AG10803 (cell line): ENCODE measurements at regions not wholly inside any gene's neighbourhood (a gene's known extent, or its start where the extent isn't known, plus 50 kb on each side); places are given as distances from the start of the nearest gene placed in this dataset.

Experiments
- DNase-seq: peaks from one replicate; pipeline ENCODE4 v3.0.0; 2010; ENCODE audit warnings: low read depth
- H3K4me3 ChIP-seq: 2 replicates; pipeline ENCODE4 v1.5.1; 2011; ENCODE audit warnings: mild to moderate bottlenecking, low read length, control low read depth
- TF ChIP-seq, protein P1 (sequence below): conservative IDR thresholded peaks from 2 replicates; pipeline ENCODE4 v1.5.1; 2011; ENCODE audit warnings: mild to moderate bottlenecking, low read length, control low read depth, inconsistent platforms

DNA sequence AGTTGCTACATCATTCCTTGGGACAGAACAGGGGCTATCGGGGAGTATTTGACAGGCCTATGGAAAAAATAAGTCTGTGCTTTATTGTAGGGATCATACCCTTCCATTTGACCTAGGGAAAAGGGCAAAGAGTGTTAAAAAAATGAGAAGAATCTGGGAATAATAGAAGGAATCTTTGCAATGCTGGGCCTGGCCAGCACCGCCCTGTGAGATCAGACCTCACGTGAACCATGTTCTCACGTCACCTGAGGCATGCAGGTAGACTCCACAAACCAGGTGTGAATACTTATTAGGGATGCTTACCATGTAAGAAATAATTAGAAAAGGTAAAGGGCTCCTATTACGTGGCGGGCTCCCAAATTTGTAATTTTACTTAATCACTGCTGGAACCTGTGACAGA is 177.5 kb upstream of the GATA6 start:
- H3K4me3 ChIP-seq: no peak overlapping the region
- DNase-seq: no peak
- TF ChIP-seq, protein P1, sequence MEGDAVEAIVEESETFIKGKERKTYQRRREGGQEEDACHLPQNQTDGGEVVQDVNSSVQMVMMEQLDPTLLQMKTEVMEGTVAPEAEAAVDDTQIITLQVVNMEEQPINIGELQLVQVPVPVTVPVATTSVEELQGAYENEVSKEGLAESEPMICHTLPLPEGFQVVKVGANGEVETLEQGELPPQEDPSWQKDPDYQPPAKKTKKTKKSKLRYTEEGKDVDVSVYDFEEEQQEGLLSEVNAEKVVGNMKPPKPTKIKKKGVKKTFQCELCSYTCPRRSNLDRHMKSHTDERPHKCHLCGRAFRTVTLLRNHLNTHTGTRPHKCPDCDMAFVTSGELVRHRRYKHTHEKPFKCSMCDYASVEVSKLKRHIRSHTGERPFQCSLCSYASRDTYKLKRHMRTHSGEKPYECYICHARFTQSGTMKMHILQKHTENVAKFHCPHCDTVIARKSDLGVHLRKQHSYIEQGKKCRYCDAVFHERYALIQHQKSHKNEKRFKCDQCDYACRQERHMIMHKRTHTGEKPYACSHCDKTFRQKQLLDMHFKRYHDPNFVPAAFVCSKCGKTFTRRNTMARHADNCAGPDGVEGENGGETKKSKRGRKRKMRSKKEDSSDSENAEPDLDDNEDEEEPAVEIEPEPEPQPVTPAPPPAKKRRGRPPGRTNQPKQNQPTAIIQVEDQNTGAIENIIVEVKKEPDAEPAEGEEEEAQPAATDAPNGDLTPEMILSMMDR: no peak

DNA sequence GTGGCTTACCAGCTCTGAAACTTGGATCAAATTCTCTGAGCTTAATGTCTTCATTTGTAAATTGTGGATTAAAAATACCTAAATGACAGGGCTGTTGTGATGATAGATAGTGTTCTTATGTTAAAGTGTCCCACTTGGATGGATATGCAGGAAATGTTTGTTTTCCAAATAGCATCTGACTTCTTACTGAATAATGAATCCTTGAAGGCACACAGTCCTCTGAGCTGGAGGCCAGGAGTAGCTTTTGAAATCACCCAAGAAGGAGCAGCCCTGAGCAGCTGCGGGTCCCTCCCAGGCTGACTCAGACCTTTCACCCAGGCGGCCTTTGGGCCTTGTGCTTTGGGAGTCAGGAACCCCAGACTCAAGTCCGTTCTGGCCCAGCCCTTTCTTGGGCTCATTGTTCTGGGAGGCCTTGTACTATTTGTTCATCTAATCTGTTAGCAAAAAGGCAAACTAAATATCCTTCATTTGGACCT is 173.0 kb upstream of the GATA6 start:
- TF ChIP-seq, protein P1: no peak; the same call in 1 of the 2 replicates
- DNase-seq: peak; percentile 7
- no peak overlapping the region for H3K4me3 ChIP-seq

DNA sequence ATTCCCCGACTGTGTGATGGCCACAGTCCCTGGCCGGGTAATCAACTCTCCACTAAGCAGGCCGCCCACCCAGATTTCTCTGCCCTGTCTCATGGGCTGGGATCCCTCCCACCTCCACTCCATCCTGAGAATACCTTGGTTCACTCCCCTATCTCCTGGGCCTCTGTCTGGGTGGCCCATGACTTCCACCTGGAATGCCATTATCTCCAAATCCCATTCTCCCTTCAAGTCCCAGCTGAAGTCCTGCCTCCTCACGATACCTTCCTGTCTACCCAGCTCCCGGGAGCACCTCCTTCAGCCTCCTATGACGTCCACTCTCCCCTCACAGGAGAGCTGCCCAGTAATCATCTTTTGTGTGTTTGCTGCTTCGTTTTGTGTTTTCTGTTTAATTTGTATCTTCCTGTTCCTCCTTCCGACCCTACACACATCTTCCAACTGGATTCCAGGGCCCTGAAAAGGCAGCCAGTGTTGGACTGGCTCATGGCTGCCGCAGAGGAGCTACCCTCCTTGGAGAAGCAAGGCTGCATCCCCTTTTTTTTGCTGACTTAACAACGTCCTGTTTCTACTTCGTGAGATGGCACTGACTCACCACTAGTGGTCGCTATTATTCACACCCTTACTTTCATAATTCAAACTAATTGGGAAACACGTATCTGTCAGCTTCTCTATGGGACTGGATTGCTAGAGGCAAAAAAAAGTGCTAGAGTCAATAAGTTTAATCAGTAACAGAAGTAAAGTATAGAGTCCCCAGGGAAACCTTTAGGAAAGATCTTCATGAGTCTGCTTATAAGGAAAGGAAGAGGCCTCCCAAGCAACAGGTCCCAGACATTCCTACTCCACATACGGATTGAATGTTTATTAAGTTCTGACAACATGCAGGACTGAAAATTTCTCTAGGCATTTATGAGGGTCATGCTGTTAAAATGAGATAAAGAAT is 171.9 kb upstream of the GATA6 start:
- TF ChIP-seq, protein P1: peak; percentile 81
- peak; percentile 50 for DNase-seq
- H3K4me3 ChIP-seq: no peak overlapping the region

DNA sequence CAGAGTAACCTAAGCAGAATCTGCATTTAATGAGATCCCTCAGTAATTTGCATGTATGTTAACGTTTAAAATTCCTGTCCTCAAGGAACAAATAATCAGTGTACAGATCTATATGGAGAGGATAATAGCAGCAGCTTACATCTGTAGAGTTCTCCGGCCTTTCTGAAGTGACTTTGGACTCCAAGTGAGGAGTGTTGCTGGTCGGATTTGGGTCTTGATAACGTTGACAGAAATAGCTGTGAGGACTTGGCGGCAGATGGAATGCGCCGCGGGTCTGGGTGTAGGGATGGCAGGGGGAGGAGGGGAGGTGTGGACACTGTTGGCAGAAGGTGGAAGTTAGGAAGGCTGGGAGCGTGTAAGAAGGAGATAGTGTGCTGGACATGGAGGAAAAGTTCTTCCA is 170.9 kb upstream of the GATA6 start:
- H3K4me3 ChIP-seq: no peak overlapping the region
- DNase-seq: no peak
- TF ChIP-seq, protein P1: no peak

DNA sequence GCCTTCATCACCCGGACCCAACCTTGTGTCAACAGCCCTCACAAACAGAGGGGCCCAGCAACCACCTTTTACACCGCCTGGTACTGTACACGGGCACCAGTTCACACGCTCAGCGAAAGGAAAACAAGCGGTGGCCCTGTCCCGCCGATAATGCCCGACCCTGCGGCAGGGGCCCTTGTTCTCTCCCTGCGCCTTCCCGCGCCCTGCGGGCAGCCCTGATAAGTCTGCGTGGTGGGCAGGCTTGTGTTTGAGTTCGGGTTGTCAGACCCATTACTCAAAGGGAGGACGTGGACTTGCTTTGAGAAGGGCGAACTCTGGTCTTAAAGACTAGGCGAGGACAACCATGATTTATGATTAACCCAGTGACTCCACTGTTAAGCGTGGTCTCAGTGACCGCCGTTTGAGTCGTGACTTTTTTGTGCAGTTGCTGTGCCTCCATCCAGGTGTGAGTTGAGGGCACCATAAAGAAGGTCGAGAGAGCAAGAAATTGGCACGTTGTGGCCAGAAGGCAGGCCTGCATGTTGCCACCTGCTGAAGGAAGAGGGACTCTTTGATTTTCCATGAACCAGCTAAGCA is 167.4 kb upstream of the GATA6 start:
- TF ChIP-seq, protein P1: no peak
- no peak for DNase-seq
- no peak overlapping the region for H3K4me3 ChIP-seq

DNA sequence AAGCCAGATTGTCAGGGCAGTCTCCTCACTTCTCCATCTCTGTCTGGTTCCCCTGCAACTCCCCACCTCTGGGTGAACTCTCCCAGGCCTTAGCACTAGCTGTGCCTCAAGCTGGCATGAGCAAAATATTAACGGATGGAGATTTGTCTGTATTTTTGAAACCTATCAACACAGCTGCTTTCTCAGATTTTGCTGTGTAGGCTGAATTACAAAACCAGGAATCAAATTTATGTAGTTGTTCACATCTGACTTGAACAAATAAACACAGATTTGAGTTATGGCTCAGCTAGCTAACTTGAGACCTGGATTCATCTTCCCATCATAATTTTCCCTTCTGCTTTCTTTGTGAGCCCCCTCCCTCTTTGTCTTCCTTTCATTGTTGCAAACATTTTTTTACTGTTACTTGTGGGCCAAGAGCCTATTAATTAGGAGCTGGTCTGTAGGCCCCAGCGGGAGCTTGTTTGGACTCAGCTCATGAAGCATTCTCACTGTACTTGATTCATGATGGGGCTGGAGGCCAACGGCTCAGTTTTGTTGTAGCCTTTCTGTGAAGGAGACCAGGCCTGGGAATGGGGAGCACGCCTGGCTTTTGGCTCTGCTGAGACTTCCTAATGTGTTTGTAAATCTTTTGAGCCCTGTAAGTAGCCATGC is 164.1 kb upstream of the GATA6 start:
- DNase-seq: peak; percentile 20
- no peak overlapping the region for H3K4me3 ChIP-seq
- TF ChIP-seq, protein P1: no peak
